Testis (tissue), 2 donors: ENCODE measurements at regions not wholly inside any gene's neighbourhood (a gene's known extent, or its start where the extent isn't known, plus 50 kb on each side); places are given as distances from the start of the nearest gene placed in this dataset.

ENCODE experiments used
- DNase-seq: peaks from one replicate; pipeline ENCODE4 v3.0.0-alpha.2; 2019
- H3K27ac ChIP-seq, 2 donors: fragments of 200-600 bp; sonication (generic); one replicate each; pipeline ENCODE4 v1.5.1; 2019
- H3K27me3 ChIP-seq: fragments of 200-600 bp; sonication (generic); one replicate; pipeline ENCODE4 v1.5.1; 2019
- H3K36me3 ChIP-seq: fragments of 200-600 bp; sonication (generic); one replicate; pipeline ENCODE4 v1.5.1; 2017; ENCODE audit warnings: low read depth; ENCODE audit errors: missing control alignments
- H3K4me1 ChIP-seq: fragments of 200-600 bp; sonication (generic); one replicate; pipeline ENCODE4 v1.5.1; 2019
- H3K4me3 ChIP-seq, 2 donors: fragments of 200-600 bp; sonication (generic); one replicate each; pipeline ENCODE4 v1.5.1; 2017 to 2019
- H3K9me3 ChIP-seq: fragments of 200-600 bp; sonication (generic); one replicate; pipeline ENCODE4 v1.5.1; 2017
- POLR2A ChIP-seq: fragments of 450-650 bp; IDR thresholded peaks from one replicate; pipeline ENCODE4 v1.6.1; 2017; ENCODE audit warnings: antibody characterized with exemption, mild to moderate bottlenecking, moderate library complexity
- WGBS, 2 donors: methylation state at CpG; one replicate each; pipeline ENCODE4 v1.1.5; 2018; 5-methylcytosine and 5-hydroxymethylcytosine counted together
- intact Hi-C: fragments of 100-400 bp; cut with DNase I; formaldehyde crosslinking; loops from one replicate; pipeline ENCODE4 v1.15.1; 2023; ENCODE audit warnings: low total_unique reads
- TF ChIP-seq, protein P1 (sequence below), 3 experiments: fragments of 450-650 bp in 2 of 3; fragments of 200-600 bp in 1 of 3; sonication (generic) in 1 of 3; IDR thresholded peaks; one replicate each; pipeline ENCODE4 v1.5.1; 2016 to 2019; ENCODE audit warnings: antibody characterized with exemption in 3 of 3, mild to moderate bottlenecking in 2 of 3, moderate library complexity in 1 of 3

DNA sequence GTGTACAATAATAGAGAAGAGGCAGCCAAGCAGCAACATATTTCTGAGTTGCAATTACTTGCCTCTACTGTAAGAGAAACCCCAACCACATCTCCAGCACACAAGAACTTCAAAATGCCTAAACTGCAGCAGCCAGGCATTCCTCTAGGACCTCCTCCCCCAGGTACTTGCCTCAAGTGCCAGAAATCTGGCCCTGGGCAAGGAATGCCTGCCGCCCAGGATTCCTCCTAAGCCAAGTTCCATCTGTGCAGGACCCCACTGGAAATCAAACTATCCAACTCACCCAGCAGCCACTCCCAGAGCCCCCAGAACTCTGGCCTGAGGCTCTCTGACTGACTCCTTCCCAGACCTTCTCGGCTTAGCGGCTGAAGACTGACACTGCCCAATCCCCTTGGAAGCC is 336.8 kb upstream of the RGMB start:
- DNase-seq = no peak
- no peak overlapping the region for H3K27ac ChIP-seq
- TF ChIP-seq POLR2A = no peak
- TF ChIP-seq, protein P1, sequence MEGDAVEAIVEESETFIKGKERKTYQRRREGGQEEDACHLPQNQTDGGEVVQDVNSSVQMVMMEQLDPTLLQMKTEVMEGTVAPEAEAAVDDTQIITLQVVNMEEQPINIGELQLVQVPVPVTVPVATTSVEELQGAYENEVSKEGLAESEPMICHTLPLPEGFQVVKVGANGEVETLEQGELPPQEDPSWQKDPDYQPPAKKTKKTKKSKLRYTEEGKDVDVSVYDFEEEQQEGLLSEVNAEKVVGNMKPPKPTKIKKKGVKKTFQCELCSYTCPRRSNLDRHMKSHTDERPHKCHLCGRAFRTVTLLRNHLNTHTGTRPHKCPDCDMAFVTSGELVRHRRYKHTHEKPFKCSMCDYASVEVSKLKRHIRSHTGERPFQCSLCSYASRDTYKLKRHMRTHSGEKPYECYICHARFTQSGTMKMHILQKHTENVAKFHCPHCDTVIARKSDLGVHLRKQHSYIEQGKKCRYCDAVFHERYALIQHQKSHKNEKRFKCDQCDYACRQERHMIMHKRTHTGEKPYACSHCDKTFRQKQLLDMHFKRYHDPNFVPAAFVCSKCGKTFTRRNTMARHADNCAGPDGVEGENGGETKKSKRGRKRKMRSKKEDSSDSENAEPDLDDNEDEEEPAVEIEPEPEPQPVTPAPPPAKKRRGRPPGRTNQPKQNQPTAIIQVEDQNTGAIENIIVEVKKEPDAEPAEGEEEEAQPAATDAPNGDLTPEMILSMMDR (IDR thresholded peaks at IDR 0.05) = no peak
- intact Hi-C loops = no loop called here
- H3K4me1 ChIP-seq = no peaks in the 10 kb centered on the region
- H3K27me3 ChIP-seq = no peaks in the 10 kb centered on the region
- no peaks in the 10 kb centered on the region for H3K36me3 ChIP-seq
- no peak overlapping the region for H3K4me3 ChIP-seq
- H3K9me3 ChIP-seq = no peaks in the 10 kb centered on the region
- 72 to 81% methylated on average over 3 of the region's 3 CpGs for WGBS, 2 donors

DNA sequence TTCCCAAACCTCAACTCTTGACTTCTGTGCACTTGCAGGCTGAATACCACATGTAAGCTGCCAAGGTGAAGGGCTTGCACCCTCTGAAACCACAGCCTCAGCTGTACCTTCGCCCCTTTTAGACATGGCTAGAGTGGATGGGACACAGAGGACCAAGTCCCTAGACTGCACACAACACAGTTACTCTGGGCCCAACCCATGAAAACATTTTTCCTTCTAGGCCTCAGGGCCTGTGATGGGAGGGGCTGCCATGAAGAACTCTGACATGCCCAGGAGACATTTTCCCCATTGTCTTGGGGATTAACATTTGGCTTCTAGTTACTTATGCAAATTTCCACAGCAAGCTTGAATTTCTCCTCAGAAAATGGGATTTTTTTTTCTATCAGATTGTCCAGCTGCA is 331.0 kb upstream of the RGMB start:
- intact Hi-C loops = no loop called here
- DNase-seq = no peak
- no peaks in the 10 kb centered on the region for H3K9me3 ChIP-seq
- no peak overlapping the region for H3K4me3 ChIP-seq
- H3K36me3 ChIP-seq = no peaks in the 10 kb centered on the region
- no peaks in the 10 kb centered on the region for H3K4me1 ChIP-seq
- TF ChIP-seq POLR2A = no peak
- TF ChIP-seq, protein P1 (IDR thresholded peaks at IDR 0.05) = no peak
- 88 to 91% methylated on average over 1 of the region's 1 CpG for WGBS, 2 donors
- no peak overlapping the region for H3K27ac ChIP-seq
- H3K27me3 ChIP-seq = no peaks in the 10 kb centered on the region

DNA sequence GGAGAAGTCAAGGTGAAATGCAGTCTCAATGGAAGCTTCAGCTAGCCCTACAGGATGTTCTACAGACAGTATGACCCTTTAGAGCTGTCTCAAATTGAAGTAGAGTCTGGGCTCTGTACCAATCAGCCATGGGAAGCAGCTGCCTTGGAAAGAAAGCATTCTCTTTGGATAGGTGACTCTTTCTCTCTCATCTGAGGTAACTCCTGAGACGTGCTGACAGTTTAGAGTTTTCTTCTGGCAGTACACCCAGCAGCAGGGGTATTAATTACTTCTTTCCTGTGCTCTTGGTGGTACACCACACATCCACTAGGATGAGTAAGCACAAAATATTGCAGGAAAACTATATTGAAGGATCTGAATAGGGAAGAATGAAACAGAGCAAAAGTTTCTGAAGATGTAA is 329.6 kb upstream of the RGMB start:
- intact Hi-C loops = no loop called here
- no peaks in the 10 kb centered on the region for H3K9me3 ChIP-seq
- no peak overlapping the region for H3K4me3 ChIP-seq
- H3K36me3 ChIP-seq = no peaks in the 10 kb centered on the region
- H3K27me3 ChIP-seq = no peaks in the 10 kb centered on the region
- no peak overlapping the region for H3K27ac ChIP-seq
- TF ChIP-seq, protein P1 (IDR thresholded peaks at IDR 0.05) = no peak
- no peak for TF ChIP-seq POLR2A
- H3K4me1 ChIP-seq = no peaks in the 10 kb centered on the region
- DNase-seq = no peak
- WGBS, 2 donors = 82 to 94% methylated on average over 1 of the region's 1 CpG

DNA sequence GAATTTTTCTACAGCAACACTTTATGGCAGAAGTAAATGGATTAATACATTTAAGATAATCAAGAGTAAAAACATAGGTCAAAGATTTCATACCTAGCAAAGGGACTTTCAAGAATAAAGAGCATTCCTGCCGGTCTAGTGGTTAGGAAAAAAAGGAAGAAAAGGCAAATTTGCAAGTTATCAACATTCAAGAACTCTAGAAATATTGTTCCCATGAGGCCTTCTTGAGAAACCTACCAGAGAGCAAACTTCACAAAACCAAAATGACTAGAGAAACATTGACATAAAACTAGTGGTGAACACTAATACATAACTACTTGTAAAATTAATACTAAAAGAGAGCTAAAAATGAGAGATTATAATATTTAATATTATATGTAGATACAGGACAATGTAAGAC is 320.2 kb upstream of the RGMB start:
- intact Hi-C loops = no loop called here
- 68 to 73% methylated on average over 1 of the region's 1 CpG for WGBS, 2 donors
- Histone ChIP-seq H3K36me3 (no peaks in the 10 kb centered on the region), H3K4me3 (no peak overlapping the region), H3K9me3 (no peaks in the 10 kb centered on the region), H3K4me1 (no peaks in the 10 kb centered on the region), H3K27me3 (no peaks in the 10 kb centered on the region), H3K27ac (no peak overlapping the region)
- DNase-seq = no peak
- TF ChIP-seq POLR2A = no peak
- TF ChIP-seq, protein P1 (IDR thresholded peaks at IDR 0.05) = no peak

DNA sequence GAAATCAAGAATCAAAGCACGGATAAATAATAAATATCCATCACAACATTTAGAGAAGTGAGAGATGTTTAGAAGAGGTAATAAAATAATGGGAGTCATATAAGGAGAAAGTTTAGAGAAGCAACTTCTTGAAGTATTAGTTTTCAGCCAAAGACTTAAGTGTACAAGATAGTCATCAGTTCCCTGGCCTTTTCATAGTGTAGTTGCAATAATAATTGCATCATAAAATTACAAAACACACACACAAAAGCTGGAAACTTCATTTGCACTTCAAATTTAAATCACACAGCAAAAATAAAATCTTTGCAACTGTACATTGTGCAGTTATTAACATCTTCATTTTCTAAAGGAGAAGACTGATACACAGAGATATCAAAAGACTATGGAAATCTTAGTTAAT is 319.1 kb upstream of the RGMB start:
- TF ChIP-seq, protein P1 (IDR thresholded peaks at IDR 0.05) = no peak
- TF ChIP-seq POLR2A = no peak
- no peaks in the 10 kb centered on the region for H3K4me1 ChIP-seq
- H3K4me3 ChIP-seq = no peak overlapping the region
- H3K27ac ChIP-seq = no peak overlapping the region
- no peaks in the 10 kb centered on the region for H3K27me3 ChIP-seq
- intact Hi-C loops = no loop called here
- WGBS, 2 donors = 94 to 95% methylated on average over 1 of the region's 1 CpG
- H3K9me3 ChIP-seq = no peaks in the 10 kb centered on the region
- DNase-seq = no peak
- H3K36me3 ChIP-seq = no peaks in the 10 kb centered on the region
